ENCODE measurements at regions not wholly inside any gene's neighbourhood (a gene's known extent, or its start where the extent isn't known, plus 50 kb on each side); places are given as distances from the start of the nearest gene placed in this dataset.

GRCh38 chr10:28236591-28236990 is 66.3 kb downstream of the MPP7 start:
- no peak for TF ChIP-seq CTCF (IDR thresholded peaks at IDR 0.05)
- no peak for TF ChIP-seq POLR2A (IDR thresholded peaks at IDR 0.05)
- TF ChIP-seq POLR2AphosphoS5 (IDR thresholded peaks at IDR 0.05) = no peak
